ENCODE measurements at regions not wholly inside any gene's neighbourhood (a gene's known extent, or its start where the extent isn't known, plus 50 kb on each side); places are given as distances from the start of the nearest gene placed in this dataset.

- no peaks in the 10 kb centered on the region for H3K9me1 ChIP-seq (replicated peaks; ENCODE audit: control insufficient read depth, extremely low read depth, insufficient read depth, low read length)
- H3K9me3 ChIP-seq (replicated peaks; ENCODE audit: control insufficient read depth, insufficient read depth, low read length), result no peaks in the 10 kb centered on the region
- no peak for TF ChIP-seq CTCF (IDR thresholded peaks at IDR 0.05; ENCODE audit: extremely low read depth in 1 of 2, insufficient read depth in 1 of 2, low read depth in 1 of 2, low read length in 2 of 2)
- TF ChIP-seq EZH2 (IDR thresholded peaks at IDR 0.05; ENCODE audit: borderline replicate concordance, low read depth, low read length, severe bottlenecking), result no peak
- no peak for TF ChIP-seq POLR2AphosphoS5 (IDR thresholded peaks at IDR 0.05; ENCODE audit: insufficient read depth, low read depth, low read length)
- no peak for TF ChIP-seq MYC (IDR thresholded peaks at IDR 0.05; ENCODE audit: low read depth, low read length)
- TF ChIP-seq POLR2A (IDR thresholded peaks at IDR 0.05; ENCODE audit: low read depth, low read length), result no peak
- TF ChIP-seq JUN (IDR thresholded peaks at IDR 0.05; ENCODE audit: borderline replicate concordance, insufficient read depth, insufficient read length, low read depth), result no peak
- no peak for TF ChIP-seq MAX (IDR thresholded peaks at IDR 0.05; ENCODE audit: insufficient read depth, insufficient read length)
- TF ChIP-seq GATA2 (IDR thresholded peaks at IDR 0.05; ENCODE audit: insufficient read depth, insufficient read length, low read depth, low read length), result no peak
- TF ChIP-seq FOS (IDR thresholded peaks at IDR 0.05; ENCODE audit: borderline replicate concordance, insufficient read depth, low read length), result no peak
- H2AFZ ChIP-seq (ENCODE audit: low read depth, low read length), result no peak overlapping the region
- DNase-seq (ENCODE audit: low read depth, low spot score), result no peak
- H3K4me2 ChIP-seq (ENCODE audit: insufficient read depth, low read length), result no peak overlapping the region
- no peaks in the 10 kb centered on the region for H3K4me1 ChIP-seq (ENCODE audit: control insufficient read depth, extremely low read depth, insufficient read depth, low read length)
- intact Hi-C loops (cut with micrococcal nuclease), result no loop called here
- no peaks in the 10 kb centered on the region for H3K79me2 ChIP-seq (ENCODE audit: control insufficient read depth, insufficient read depth, low read length)
- ChIA-PET CTCF (interaction anchor here (0.7 to 1.5 kb wide), 5 partner anchors 35 to 179 kb away, joined by 3 to 8 read pairs (median 3); partner anchors contain the start of gene VEGFA), POLR2A (no interaction called here)
- no peak for FAIRE-seq
- BruUV-seq (replicated peaks), result no TSS peak
- no peak overlapping the region for H3K4me3 ChIP-seq (replicated peaks in 1 of 3; ENCODE audit: insufficient read depth in 1 of 3, low read depth in 1 of 3, low read length in 3 of 3)
- H3K27ac ChIP-seq (ENCODE audit: insufficient read depth, low read depth, low read length), result no peak overlapping the region
- H3K27me3 ChIP-seq (ENCODE audit: control insufficient read depth in 2 of 2, insufficient read depth in 2 of 2, low read length in 2 of 2), result peaks cover 2 to 3% of the 10 kb centered on the region in 2 experiments
- H4K20me1 ChIP-seq (replicated peaks; ENCODE audit: control insufficient read depth, extremely low read depth, insufficient read depth, low read length), result no peaks in the 10 kb centered on the region
- no peaks in the 10 kb centered on the region for H3K36me3 ChIP-seq (ENCODE audit: control insufficient read depth in 2 of 2, extremely low read depth in 1 of 2, insufficient read depth in 2 of 2, low read length in 2 of 2)
- dilution Hi-C loops (cut with MboI; ENCODE audit: extremely low pct_ligation_motif_present, low sequenced_read_pairs), result no loop called here
- H3K9ac ChIP-seq (replicated peaks; ENCODE audit: extremely low read depth, insufficient read depth, low read length), result no peak overlapping the region
Observed at GRCh38 chr6:43948527-43949485, 178.4 kb downstream of the MRPL14 start.

Data from endothelial cell of umbilical vein (primary cell).